ENCODE measurements at regions not wholly inside any gene's neighbourhood (a gene's known extent, or its start where the extent isn't known, plus 50 kb on each side); places are given as distances from the start of the nearest gene placed in this dataset.

GRCh38 chr4:72828864-72829263, 240.7 kb downstream of the COX18 start:
- H3K4me3 Mint-ChIP-seq: no peak overlapping the region
- H3K36me3 Mint-ChIP-seq (ENCODE audit: low read depth): no peaks in the 10 kb centered on the region
- peaks cover 60% of the 10 kb centered on the region for H3K9me3 Mint-ChIP-seq
- H3K27ac Mint-ChIP-seq: no peak overlapping the region
- intact Hi-C loops (cut with micrococcal nuclease): no loop called here
- no peaks in the 10 kb centered on the region for H3K27me3 Mint-ChIP-seq
- no peaks in the 10 kb centered on the region for H3K4me1 Mint-ChIP-seq (ENCODE audit: low read depth)

- Mint-ChIP-seq H3K27ac (no peak overlapping the region), H3K4me1 (ENCODE audit: low read depth) (no peaks in the 10 kb centered on the region), H3K9me3 (peaks cover 55% of the 10 kb centered on the region), H3K36me3 (ENCODE audit: low read depth) (no peaks in the 10 kb centered on the region), H3K4me3 (no peak overlapping the region), H3K27me3 (no peaks in the 10 kb centered on the region)
- intact Hi-C loops (cut with micrococcal nuclease): no loop called here
Measured at GRCh38 chr4:72827968-72828367, 241.5 kb downstream of the COX18 start.

- intact Hi-C loops (cut with micrococcal nuclease): no loop called here
- Mint-ChIP-seq H3K9me3 (peaks cover 5% of the 10 kb centered on the region), H3K27me3 (no peaks in the 10 kb centered on the region), H3K36me3 (ENCODE audit: low read depth) (no peaks in the 10 kb centered on the region), H3K4me3 (no peak overlapping the region), H3K4me1 (ENCODE audit: low read depth) (no peaks in the 10 kb centered on the region), H3K27ac (no peak overlapping the region)
Measured at GRCh38 chr4:72820107-72820506, 249.4 kb downstream of the COX18 start.

GRCh38 chr4:72817012-72817411, 248.0 kb upstream of the ADAMTS3 start:
- H3K4me3 Mint-ChIP-seq: no peak overlapping the region
- H3K27ac Mint-ChIP-seq: no peak overlapping the region
- H3K9me3 Mint-ChIP-seq: no peaks in the 10 kb centered on the region
- intact Hi-C loops (cut with micrococcal nuclease): no loop called here
- H3K4me1 Mint-ChIP-seq (ENCODE audit: low read depth): no peaks in the 10 kb centered on the region
- H3K36me3 Mint-ChIP-seq (ENCODE audit: low read depth): no peaks in the 10 kb centered on the region
- no peaks in the 10 kb centered on the region for H3K27me3 Mint-ChIP-seq

- no peaks in the 10 kb centered on the region for H3K27me3 Mint-ChIP-seq
- H3K4me3 Mint-ChIP-seq: no peak overlapping the region
- no peaks in the 10 kb centered on the region for H3K9me3 Mint-ChIP-seq
- H3K4me1 Mint-ChIP-seq (ENCODE audit: low read depth): no peaks in the 10 kb centered on the region
- intact Hi-C loops (cut with micrococcal nuclease): no loop called here
- no peak overlapping the region for H3K27ac Mint-ChIP-seq
- H3K36me3 Mint-ChIP-seq (ENCODE audit: low read depth): no peaks in the 10 kb centered on the region
Measured at GRCh38 chr4:72814241-72814640, 245.2 kb upstream of the ADAMTS3 start.

GRCh38 chr4:72809208-72809607, 240.2 kb upstream of the ADAMTS3 start:
- Mint-ChIP-seq H3K4me1 (ENCODE audit: low read depth) (no peaks in the 10 kb centered on the region), H3K27ac (no peak overlapping the region), H3K4me3 (no peak overlapping the region), H3K27me3 (no peaks in the 10 kb centered on the region), H3K9me3 (no peaks in the 10 kb centered on the region), H3K36me3 (ENCODE audit: low read depth) (no peaks in the 10 kb centered on the region)
- intact Hi-C loops (cut with micrococcal nuclease): no loop called here

- Mint-ChIP-seq H3K4me3 (no peak overlapping the region), H3K27ac (no peak overlapping the region), H3K4me1 (ENCODE audit: low read depth) (no peaks in the 10 kb centered on the region), H3K27me3 (no peaks in the 10 kb centered on the region), H3K36me3 (ENCODE audit: low read depth) (no peaks in the 10 kb centered on the region), H3K9me3 (no peaks in the 10 kb centered on the region)
- intact Hi-C loops (cut with micrococcal nuclease): no loop called here
Measured at GRCh38 chr4:72805284-72805683, 236.3 kb upstream of the ADAMTS3 start.

GRCh38 chr4:72797486-72797885, 228.5 kb upstream of the ADAMTS3 start:
- intact Hi-C loops (cut with micrococcal nuclease): no loop called here
- Mint-ChIP-seq H3K4me3 (no peak overlapping the region), H3K36me3 (ENCODE audit: low read depth) (no peaks in the 10 kb centered on the region), H3K9me3 (peaks cover 21% of the 10 kb centered on the region), H3K27me3 (no peaks in the 10 kb centered on the region), H3K4me1 (ENCODE audit: low read depth) (no peaks in the 10 kb centered on the region), H3K27ac (no peak overlapping the region)

- Mint-ChIP-seq H3K4me1 (ENCODE audit: low read depth) (no peaks in the 10 kb centered on the region), H3K27ac (no peak overlapping the region), H3K36me3 (ENCODE audit: low read depth) (no peaks in the 10 kb centered on the region), H3K27me3 (no peaks in the 10 kb centered on the region), H3K4me3 (no peak overlapping the region), H3K9me3 (peaks cover 28% of the 10 kb centered on the region)
- intact Hi-C loops (cut with micrococcal nuclease): no loop called here
Measured at GRCh38 chr4:72791054-72791453, 222.0 kb upstream of the ADAMTS3 start.

- no peak overlapping the region for H3K4me3 Mint-ChIP-seq
- intact Hi-C loops (cut with micrococcal nuclease): no loop called here
- H3K9me3 Mint-ChIP-seq: peaks cover 9% of the 10 kb centered on the region
- no peaks in the 10 kb centered on the region for H3K27me3 Mint-ChIP-seq
- H3K27ac Mint-ChIP-seq: no peak overlapping the region
- H3K36me3 Mint-ChIP-seq (ENCODE audit: low read depth): no peaks in the 10 kb centered on the region
- no peaks in the 10 kb centered on the region for H3K4me1 Mint-ChIP-seq (ENCODE audit: low read depth)
Measured at GRCh38 chr4:72786401-72786990, 217.5 kb upstream of the ADAMTS3 start.

- Mint-ChIP-seq H3K9me3 (peaks cover 12% of the 10 kb centered on the region), H3K27ac (no peak overlapping the region), H3K4me1 (ENCODE audit: low read depth) (no peaks in the 10 kb centered on the region), H3K27me3 (no peaks in the 10 kb centered on the region), H3K36me3 (ENCODE audit: low read depth) (no peaks in the 10 kb centered on the region), H3K4me3 (no peak overlapping the region)
- intact Hi-C loops (cut with micrococcal nuclease): no loop called here
Measured at GRCh38 chr4:72779241-72779640, 210.2 kb upstream of the ADAMTS3 start.

GRCh38 chr4:72777436-72777835, 208.4 kb upstream of the ADAMTS3 start:
- peaks cover 12% of the 10 kb centered on the region for H3K9me3 Mint-ChIP-seq
- no peak overlapping the region for H3K4me3 Mint-ChIP-seq
- intact Hi-C loops (cut with micrococcal nuclease): no loop called here
- H3K27me3 Mint-ChIP-seq: no peaks in the 10 kb centered on the region
- H3K4me1 Mint-ChIP-seq (ENCODE audit: low read depth): no peaks in the 10 kb centered on the region
- H3K36me3 Mint-ChIP-seq (ENCODE audit: low read depth): no peaks in the 10 kb centered on the region
- no peak overlapping the region for H3K27ac Mint-ChIP-seq

- Mint-ChIP-seq H3K4me3 (no peak overlapping the region), H3K4me1 (ENCODE audit: low read depth) (no peaks in the 10 kb centered on the region), H3K27ac (no peak overlapping the region), H3K27me3 (no peaks in the 10 kb centered on the region), H3K36me3 (ENCODE audit: low read depth) (no peaks in the 10 kb centered on the region), H3K9me3 (peaks cover 2% of the 10 kb centered on the region)
- intact Hi-C loops (cut with micrococcal nuclease): no loop called here
Measured at GRCh38 chr4:72770708-72771107, 201.7 kb upstream of the ADAMTS3 start.

GRCh38 chr4:72768364-72768763, 199.3 kb upstream of the ADAMTS3 start:
- Mint-ChIP-seq H3K36me3 (ENCODE audit: low read depth) (no peaks in the 10 kb centered on the region), H3K27me3 (no peaks in the 10 kb centered on the region), H3K4me1 (ENCODE audit: low read depth) (no peaks in the 10 kb centered on the region), H3K4me3 (no peak overlapping the region), H3K9me3 (no peaks in the 10 kb centered on the region), H3K27ac (no peak overlapping the region)
- intact Hi-C loops (cut with micrococcal nuclease): no loop called here

GRCh38 chr4:72767618-72768302, 198.7 kb upstream of the ADAMTS3 start:
- no peak overlapping the region for H3K4me3 Mint-ChIP-seq
- intact Hi-C loops (cut with micrococcal nuclease): no loop called here
- no peaks in the 10 kb centered on the region for H3K36me3 Mint-ChIP-seq (ENCODE audit: low read depth)
- no peaks in the 10 kb centered on the region for H3K27me3 Mint-ChIP-seq
- H3K27ac Mint-ChIP-seq: no peak overlapping the region
- no peaks in the 10 kb centered on the region for H3K4me1 Mint-ChIP-seq (ENCODE audit: low read depth)
- no peaks in the 10 kb centered on the region for H3K9me3 Mint-ChIP-seq

Measured in dendritic cell treated with granulocyte-macrophage colony-stimulating factor and Interleukin-4, amounts not matched to agents 40 ng/mL and 50 ng/mL, for 4 days (primary cell).